ENCODE measurements at regions not wholly inside any gene's neighbourhood (a gene's known extent, or its start where the extent isn't known, plus 50 kb on each side); places are given as distances from the start of the nearest gene placed in this dataset.

GRCh38 chr1:164356511-164356910 lies 202.5 kb upstream of the PBX1 start:
- Histone ChIP-seq H3K27me3 (ENCODE audit: control insufficient read depth in 1 of 2, insufficient read depth in 2 of 2, low read length in 1 of 2) (no peaks in the 10 kb centered on the region), H3K4me3 (ENCODE audit: low read length in 2 of 2) (no peak overlapping the region), H3K27ac (ENCODE audit: low read depth in 1 of 2, low read length in 2 of 2) (no peak overlapping the region), H3K4me1 (ENCODE audit: control insufficient read depth in 1 of 2, insufficient read depth in 2 of 2, low read length in 2 of 2) (no peaks in the 10 kb centered on the region), H3K36me3 (ENCODE audit: control insufficient read depth in 1 of 2, insufficient read depth in 2 of 2, low read length in 1 of 2) (no peaks in the 10 kb centered on the region), H3K9me3 (ENCODE audit: control insufficient read depth, low read length) (no peaks in the 10 kb centered on the region)
- intact Hi-C loops (cut with DNase I) = no loop called here
- WGBS, 2 donors = 93% methylated on average over 11 of the region's 11 CpGs
- no peak for ATAC-seq (ENCODE audit: low FRiP score)
- no peak for DNase-seq

- intact Hi-C loops (cut with DNase I) = no loop called here
- Histone ChIP-seq H3K4me1 (ENCODE audit: control insufficient read depth in 1 of 2, insufficient read depth in 2 of 2, low read length in 2 of 2) (no peaks in the 10 kb centered on the region), H3K27ac (ENCODE audit: low read depth in 1 of 2, low read length in 2 of 2) (no peak overlapping the region), H3K36me3 (ENCODE audit: control insufficient read depth in 1 of 2, insufficient read depth in 2 of 2, low read length in 1 of 2) (no peaks in the 10 kb centered on the region), H3K9me3 (ENCODE audit: control insufficient read depth, low read length) (no peaks in the 10 kb centered on the region), H3K27me3 (ENCODE audit: control insufficient read depth in 1 of 2, insufficient read depth in 2 of 2, low read length in 1 of 2) (no peaks in the 10 kb centered on the region), H3K4me3 (ENCODE audit: low read length in 2 of 2) (no peak overlapping the region)
- ATAC-seq (ENCODE audit: low FRiP score) = no peak
- 77 to 95% methylated on average over 1 of the region's 1 CpG for WGBS, 2 donors
- no peak for DNase-seq
These were observed 198.7 kb upstream of the PBX1 start for GRCh38 chr1:164360265-164360664.

GRCh38 chr1:164361927-164362326 lies 197.1 kb upstream of the PBX1 start:
- ATAC-seq (ENCODE audit: low FRiP score) (no peak), DNase-seq (no peak)
- Histone ChIP-seq H3K27ac (ENCODE audit: low read depth in 1 of 2, low read length in 2 of 2) (no peak overlapping the region), H3K4me3 (ENCODE audit: low read length in 2 of 2) (no peak overlapping the region), H3K4me1 (ENCODE audit: control insufficient read depth in 1 of 2, insufficient read depth in 2 of 2, low read length in 2 of 2) (no peaks in the 10 kb centered on the region), H3K27me3 (ENCODE audit: control insufficient read depth in 1 of 2, insufficient read depth in 2 of 2, low read length in 1 of 2) (no peaks in the 10 kb centered on the region), H3K9me3 (ENCODE audit: control insufficient read depth, low read length) (peaks cover 2% of the 10 kb centered on the region), H3K36me3 (ENCODE audit: control insufficient read depth in 1 of 2, insufficient read depth in 2 of 2, low read length in 1 of 2) (no peaks in the 10 kb centered on the region)
- WGBS, 2 donors = 68 to 78% methylated on average over 2 of the region's 2 CpGs
- intact Hi-C loops (cut with DNase I) = no loop called here

- Histone ChIP-seq H3K9me3 (ENCODE audit: control insufficient read depth, low read length) (peaks cover 2% of the 10 kb centered on the region), H3K4me1 (ENCODE audit: control insufficient read depth in 1 of 2, insufficient read depth in 2 of 2, low read length in 2 of 2) (no peaks in the 10 kb centered on the region), H3K27ac (ENCODE audit: low read depth in 1 of 2, low read length in 2 of 2) (no peak overlapping the region), H3K36me3 (ENCODE audit: control insufficient read depth in 1 of 2, insufficient read depth in 2 of 2, low read length in 1 of 2) (no peaks in the 10 kb centered on the region), H3K4me3 (ENCODE audit: low read length in 2 of 2) (no peak overlapping the region), H3K27me3 (ENCODE audit: control insufficient read depth in 1 of 2, insufficient read depth in 2 of 2, low read length in 1 of 2) (no peaks in the 10 kb centered on the region)
- WGBS, 2 donors = 81 to 85% methylated on average over 1 of the region's 1 CpG
- intact Hi-C loops (cut with DNase I) = no loop called here
- DNase-seq = no peak
- no peak for ATAC-seq (ENCODE audit: low FRiP score)
These were observed 195.0 kb upstream of the PBX1 start for GRCh38 chr1:164363980-164364379.

- DNase-seq (no peak), ATAC-seq (ENCODE audit: low FRiP score) (no peak)
- Histone ChIP-seq H3K9me3 (ENCODE audit: control insufficient read depth, low read length) (peaks cover 2% of the 10 kb centered on the region), H3K4me1 (ENCODE audit: control insufficient read depth in 1 of 2, insufficient read depth in 2 of 2, low read length in 2 of 2) (peaks cover 0 to 3% of the 10 kb centered on the region in 2 donors), H3K27ac (ENCODE audit: low read depth in 1 of 2, low read length in 2 of 2) (no peak overlapping the region), H3K4me3 (ENCODE audit: low read length in 2 of 2) (no peak overlapping the region), H3K27me3 (ENCODE audit: control insufficient read depth in 1 of 2, insufficient read depth in 2 of 2, low read length in 1 of 2) (no peaks in the 10 kb centered on the region), H3K36me3 (ENCODE audit: control insufficient read depth in 1 of 2, insufficient read depth in 2 of 2, low read length in 1 of 2) (no peaks in the 10 kb centered on the region)
- intact Hi-C loops (cut with DNase I) = no loop called here
- WGBS, 2 donors = 83 to 86% methylated on average over 1 of the region's 1 CpG
These were observed 193.0 kb upstream of the PBX1 start for GRCh38 chr1:164366014-164366413.

- no peak overlapping the region for H3K27ac ChIP-seq (ENCODE audit: low read depth in 1 of 2, low read length in 2 of 2)
- no peak for DNase-seq
These were observed 189.2 kb upstream of the PBX1 start for GRCh38 chr1:164369698-164370365.

GRCh38 chr1:164380893-164381292 lies 178.1 kb upstream of the PBX1 start:
- Histone ChIP-seq H3K4me3 (ENCODE audit: low read length in 2 of 2) (no peak overlapping the region), H3K27me3 (ENCODE audit: control insufficient read depth in 1 of 2, insufficient read depth in 2 of 2, low read length in 1 of 2) (no peaks in the 10 kb centered on the region), H3K9me3 (ENCODE audit: control insufficient read depth, low read length) (no peaks in the 10 kb centered on the region), H3K4me1 (ENCODE audit: control insufficient read depth in 1 of 2, insufficient read depth in 2 of 2, low read length in 2 of 2) (no peaks in the 10 kb centered on the region), H3K27ac (ENCODE audit: low read depth in 1 of 2, low read length in 2 of 2) (no peak overlapping the region), H3K36me3 (ENCODE audit: control insufficient read depth in 1 of 2, insufficient read depth in 2 of 2, low read length in 1 of 2) (no peaks in the 10 kb centered on the region)
- ATAC-seq (ENCODE audit: low FRiP score) (no peak), DNase-seq (peak; percentile 49 to 76)
- intact Hi-C loops (cut with DNase I) = no loop called here
- 39 to 47% methylated on average over 4 of the region's 4 CpGs for WGBS, 2 donors

More at GRCh38 chr1:164369698-164370365, 189.2 kb upstream of the PBX1 start:
- Histone ChIP-seq H3K27me3 (ENCODE audit: control insufficient read depth in 1 of 2, insufficient read depth in 2 of 2, low read length in 1 of 2) (no peaks in the 10 kb centered on the region), H3K4me3 (ENCODE audit: low read length in 2 of 2) (no peak overlapping the region), H3K36me3 (ENCODE audit: control insufficient read depth in 1 of 2, insufficient read depth in 2 of 2, low read length in 1 of 2) (no peaks in the 10 kb centered on the region), H3K4me1 (ENCODE audit: control insufficient read depth in 1 of 2, insufficient read depth in 2 of 2, low read length in 2 of 2) (peaks cover 0 to 3% of the 10 kb centered on the region in 2 donors), H3K9me3 (ENCODE audit: control insufficient read depth, low read length) (peaks cover 2% of the 10 kb centered on the region)
- WGBS, 2 donors = 18 to 23% methylated on average over 4 of the region's 4 CpGs
- intact Hi-C loops (cut with DNase I) = no loop called here
- no peak for ATAC-seq (ENCODE audit: low FRiP score)

- Histone ChIP-seq H3K4me1 (ENCODE audit: control insufficient read depth in 1 of 2, insufficient read depth in 2 of 2, low read length in 2 of 2) (no peaks in the 10 kb centered on the region), H3K9me3 (ENCODE audit: control insufficient read depth, low read length) (no peaks in the 10 kb centered on the region), H3K27me3 (ENCODE audit: control insufficient read depth in 1 of 2, insufficient read depth in 2 of 2, low read length in 1 of 2) (no peaks in the 10 kb centered on the region), H3K27ac (ENCODE audit: low read depth in 1 of 2, low read length in 2 of 2) (no peak overlapping the region), H3K36me3 (ENCODE audit: control insufficient read depth in 1 of 2, insufficient read depth in 2 of 2, low read length in 1 of 2) (no peaks in the 10 kb centered on the region), H3K4me3 (ENCODE audit: low read length in 2 of 2) (no peak overlapping the region)
- ATAC-seq (ENCODE audit: low FRiP score) = no peak
- intact Hi-C loops (cut with DNase I) = no loop called here
- DNase-seq = no peak
- 70 to 80% methylated on average over 8 of the region's 8 CpGs for WGBS, 2 donors
These were observed 176.6 kb upstream of the PBX1 start for GRCh38 chr1:164382384-164382783.

GRCh38 chr1:164384262-164384661 lies 174.7 kb upstream of the PBX1 start:
- Histone ChIP-seq H3K9me3 (ENCODE audit: control insufficient read depth, low read length) (no peaks in the 10 kb centered on the region), H3K36me3 (ENCODE audit: control insufficient read depth in 1 of 2, insufficient read depth in 2 of 2, low read length in 1 of 2) (no peaks in the 10 kb centered on the region), H3K4me3 (ENCODE audit: low read length in 2 of 2) (no peak overlapping the region), H3K27ac (ENCODE audit: low read depth in 1 of 2, low read length in 2 of 2) (no peak overlapping the region), H3K27me3 (ENCODE audit: control insufficient read depth in 1 of 2, insufficient read depth in 2 of 2, low read length in 1 of 2) (no peaks in the 10 kb centered on the region), H3K4me1 (ENCODE audit: control insufficient read depth in 1 of 2, insufficient read depth in 2 of 2, low read length in 2 of 2) (no peaks in the 10 kb centered on the region)
- DNase-seq (no peak), ATAC-seq (ENCODE audit: low FRiP score) (no peak)
- intact Hi-C loops (cut with DNase I) = no loop called here
- WGBS, 2 donors = 74 to 80% methylated on average over 3 of the region's 3 CpGs
